Neural cell (in vitro differentiated cells): ENCODE measurements at regions not wholly inside any gene's neighbourhood (a gene's known extent, or its start where the extent isn't known, plus 50 kb on each side); places are given as distances from the start of the nearest gene placed in this dataset.

ENCODE experiments used
- H2AFZ ChIP-seq: fragments of 200-600, 300-800 bp; sonication (generic), shearing (Covaris generic); 2 replicates; pipeline ENCODE4 v1.6.0; 2014; ENCODE audit warnings: low read depth, mild to moderate bottlenecking, antibody characterized with exemption, low read length, moderate library complexity
- H3F3A ChIP-seq: fragments of 200-600 bp; shearing (Covaris generic); 2 replicates; pipeline ENCODE4 v1.6.1; 2016; ENCODE audit warnings: mild to moderate bottlenecking, moderate library complexity, mixed read lengths, antibody characterized with exemption, low read length; ENCODE audit not compliant: insufficient read depth, poor library complexity, severe bottlenecking
- H3K27ac ChIP-seq: fragments of 200-600, 300-800 bp; sonication (generic), shearing (Covaris generic); 2 replicates; pipeline ENCODE4 v1.5.1; 2014; ENCODE audit warnings: mild to moderate bottlenecking, low read length, moderate library complexity
- H3K27me3 ChIP-seq: fragments of 300-800, 200-600 bp; sonication (generic), shearing (Covaris generic); 2 replicates; pipeline ENCODE4 v1.6.0; 2014; ENCODE audit warnings: mild to moderate bottlenecking, low read depth, low read length, moderate library complexity; ENCODE audit not compliant: insufficient read depth
- H3K36me3 ChIP-seq: fragments of 300-800, 200-600 bp; sonication (generic), shearing (Covaris generic); 2 replicates; pipeline ENCODE4 v1.5.1; 2014; ENCODE audit warnings: mild to moderate bottlenecking, antibody characterized with exemption, low read length, moderate library complexity; ENCODE audit not compliant: insufficient read depth
- H3K4me2 ChIP-seq: fragments of 300-800, 200-600 bp; sonication (generic), shearing (Covaris generic); 2 replicates; pipeline ENCODE4 v1.6.0; 2014; ENCODE audit warnings: mild to moderate bottlenecking, low read length
- H3K4me3 ChIP-seq: fragments of 300-800, 200-600 bp; sonication (generic), shearing (Covaris generic); 2 replicates; pipeline ENCODE4 v1.5.1; 2014; ENCODE audit warnings: mild to moderate bottlenecking, low read length, moderate library complexity
- H3K79me2 ChIP-seq: fragments of 200-600 bp; shearing (Covaris generic); replicated peaks from 2 replicates; pipeline ENCODE4 v1.6.0; 2014; ENCODE audit warnings: mild to moderate bottlenecking, low read length, moderate library complexity; ENCODE audit not compliant: insufficient read depth
- H3K9ac ChIP-seq: fragments of 300-800, 200-600 bp; sonication (generic), shearing (Covaris generic); 2 replicates; pipeline ENCODE4 v1.6.1; 2016; ENCODE audit warnings: mild to moderate bottlenecking, low read length, mixed read lengths
- H3K9me2 ChIP-seq: fragments of 200-600 bp; shearing (Covaris generic); 2 replicates; pipeline ENCODE4 v1.6.1; 2016; ENCODE audit warnings: mild to moderate bottlenecking, low read length, mixed read lengths; ENCODE audit not compliant: insufficient read depth
- H3K9me3 ChIP-seq: fragments of 200-600, 300-800 bp; sonication (generic), shearing (Covaris generic); 2 replicates; pipeline ENCODE4 v1.6.1; 2016; ENCODE audit warnings: mild to moderate bottlenecking, mixed run types, low read length, moderate library complexity, mixed read lengths
- H4K20me1 ChIP-seq: fragments of 200-600 bp; shearing (Covaris generic); 2 replicates; pipeline ENCODE4 v1.6.1; 2016; ENCODE audit warnings: mild to moderate bottlenecking, mixed run types; ENCODE audit not compliant: insufficient read depth
- EP300 ChIP-seq: fragments of 450-650 bp; conservative IDR thresholded peaks from 2 replicates; pipeline ENCODE4 v1.6.1; 2014; ENCODE audit warnings: antibody characterized with exemption, mild to moderate bottlenecking, moderate library complexity; ENCODE audit not compliant: poor library complexity, severe bottlenecking
- EZH2 ChIP-seq: fragments of 200-600, 300-800 bp; shearing (Covaris generic), sonication (generic); IDR thresholded peaks from 2 replicates; pipeline ENCODE4 v1.6.1; 2014; ENCODE audit warnings: antibody characterized with exemption, low read length, borderline replicate concordance, mild to moderate bottlenecking; ENCODE audit not compliant: insufficient read depth, poor library complexity, severe bottlenecking
- MXI1 ChIP-seq: fragments of 450-650 bp; conservative IDR thresholded peaks from 2 replicates; pipeline ENCODE4 v1.6.1; 2014; ENCODE audit warnings: antibody characterized with exemption, mild to moderate bottlenecking; ENCODE audit not compliant: poor library complexity, severe bottlenecking
- POLR2AphosphoS5 ChIP-seq: IDR thresholded peaks from 2 replicates; pipeline ENCODE4 v1.6.1; 2012
- RAD21 ChIP-seq: fragments of 450-650 bp; conservative IDR thresholded peaks from 2 replicates; pipeline ENCODE4 v1.6.1; 2014; ENCODE audit warnings: antibody characterized with exemption, mild to moderate bottlenecking, moderate library complexity
- REST ChIP-seq: IDR thresholded peaks from 2 replicates; pipeline ENCODE4 v1.6.1; 2012; ENCODE audit warnings: borderline replicate concordance
- SMC3 ChIP-seq: fragments of 450-650 bp; conservative IDR thresholded peaks from 2 replicates; pipeline ENCODE4 v1.6.1; 2014; ENCODE audit warnings: antibody characterized with exemption, mild to moderate bottlenecking, moderate library complexity; ENCODE audit not compliant: poor library complexity
- TAF1 ChIP-seq: IDR thresholded peaks from 2 replicates; pipeline ENCODE4 v1.6.1; 2012; ENCODE audit warnings: low read depth
- TF ChIP-seq, protein P1 (sequence below): fragments of 450-650 bp; IDR thresholded peaks from 2 replicates; pipeline ENCODE4 v1.5.1; 2014; ENCODE audit warnings: antibody characterized with exemption, mild to moderate bottlenecking, moderate library complexity; ENCODE audit not compliant: poor library complexity, severe bottlenecking

GRCh38 chr3:163914567-163914966 is 1163.7 kb downstream of the SI start:
- Histone ChIP-seq H3K27me3 (no peaks in the 10 kb centered on the region), H3K27ac (no peak overlapping the region), H3K36me3 (no peaks in the 10 kb centered on the region), H3K9ac (no peak overlapping the region), H2AFZ (no peak overlapping the region), H3K4me3 (no peak overlapping the region), H3K79me2 (no peaks in the 10 kb centered on the region), H3K9me2 (no peaks in the 10 kb centered on the region), H3F3A (no peaks in the 10 kb centered on the region), H3K4me2 (no peak overlapping the region), H4K20me1 (no peaks in the 10 kb centered on the region), H3K9me3 (no peaks in the 10 kb centered on the region)
- TF ChIP-seq SMC3, result no peak
- TF ChIP-seq TAF1, result no peak

GRCh38 chr3:163891771-163892170 is 1186.5 kb downstream of the SI start:
- H3K9me2 ChIP-seq, result no peaks in the 10 kb centered on the region
- H2AFZ ChIP-seq, result no peak overlapping the region
- no peaks in the 10 kb centered on the region for H3K27me3 ChIP-seq
- no peaks in the 10 kb centered on the region for H4K20me1 ChIP-seq
- no peak overlapping the region for H3K9ac ChIP-seq
- H3K4me3 ChIP-seq, result no peak overlapping the region
- no peak overlapping the region for H3K27ac ChIP-seq
- no peaks in the 10 kb centered on the region for H3F3A ChIP-seq
- no peak for TF ChIP-seq SMC3
- TF ChIP-seq POLR2AphosphoS5, result no peak
- TF ChIP-seq, protein P1, sequence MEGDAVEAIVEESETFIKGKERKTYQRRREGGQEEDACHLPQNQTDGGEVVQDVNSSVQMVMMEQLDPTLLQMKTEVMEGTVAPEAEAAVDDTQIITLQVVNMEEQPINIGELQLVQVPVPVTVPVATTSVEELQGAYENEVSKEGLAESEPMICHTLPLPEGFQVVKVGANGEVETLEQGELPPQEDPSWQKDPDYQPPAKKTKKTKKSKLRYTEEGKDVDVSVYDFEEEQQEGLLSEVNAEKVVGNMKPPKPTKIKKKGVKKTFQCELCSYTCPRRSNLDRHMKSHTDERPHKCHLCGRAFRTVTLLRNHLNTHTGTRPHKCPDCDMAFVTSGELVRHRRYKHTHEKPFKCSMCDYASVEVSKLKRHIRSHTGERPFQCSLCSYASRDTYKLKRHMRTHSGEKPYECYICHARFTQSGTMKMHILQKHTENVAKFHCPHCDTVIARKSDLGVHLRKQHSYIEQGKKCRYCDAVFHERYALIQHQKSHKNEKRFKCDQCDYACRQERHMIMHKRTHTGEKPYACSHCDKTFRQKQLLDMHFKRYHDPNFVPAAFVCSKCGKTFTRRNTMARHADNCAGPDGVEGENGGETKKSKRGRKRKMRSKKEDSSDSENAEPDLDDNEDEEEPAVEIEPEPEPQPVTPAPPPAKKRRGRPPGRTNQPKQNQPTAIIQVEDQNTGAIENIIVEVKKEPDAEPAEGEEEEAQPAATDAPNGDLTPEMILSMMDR, result no peak
- TF ChIP-seq REST, result no peak
- no peak for TF ChIP-seq EP300
- TF ChIP-seq MXI1, result no peak
- no peak for TF ChIP-seq TAF1
- TF ChIP-seq RAD21, result no peak
- TF ChIP-seq EZH2, result no peak
- H3K9me3 ChIP-seq, result no peaks in the 10 kb centered on the region
- no peak overlapping the region for H3K4me2 ChIP-seq
- no peaks in the 10 kb centered on the region for H3K79me2 ChIP-seq
- H3K36me3 ChIP-seq, result no peaks in the 10 kb centered on the region

DNA sequence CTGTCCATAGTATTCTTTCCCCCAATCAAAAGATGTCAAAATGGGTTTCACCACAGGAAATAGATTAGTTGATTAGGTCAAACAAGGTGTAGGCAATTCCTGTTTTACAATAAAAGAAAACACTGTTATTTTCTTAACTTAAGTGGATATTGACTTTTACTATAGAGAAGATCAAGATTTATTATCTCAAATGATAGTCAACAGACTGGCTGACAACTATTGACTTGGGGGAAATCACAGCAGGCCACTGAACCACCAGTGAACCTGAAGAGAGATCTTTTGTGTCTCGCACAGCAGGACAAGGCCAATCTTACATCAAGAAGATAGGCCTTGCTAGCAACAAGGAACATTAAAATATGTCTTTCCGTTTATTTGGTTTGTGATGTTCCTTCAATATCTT is 1187.6 kb downstream of the SI start:
- TF ChIP-seq POLR2AphosphoS5 (peak; percentile 81), EP300 (peak; percentile 63), RAD21 (no peak), REST (peak; percentile 18)
- TF ChIP-seq, protein P1, result no peak
- H3K4me2 ChIP-seq, result no peak overlapping the region

More for the DNA sequence above, 1187.6 kb downstream of the SI start:
- no peak overlapping the region for H3K4me3 ChIP-seq
- no peaks in the 10 kb centered on the region for H3K9me3 ChIP-seq
- H3F3A ChIP-seq, result no peaks in the 10 kb centered on the region
- no peak overlapping the region for H2AFZ ChIP-seq
- H3K36me3 ChIP-seq, result no peaks in the 10 kb centered on the region
- no peak overlapping the region for H3K27ac ChIP-seq
- H3K9ac ChIP-seq, result no peak overlapping the region
- H4K20me1 ChIP-seq, result no peaks in the 10 kb centered on the region
- no peaks in the 10 kb centered on the region for H3K27me3 ChIP-seq
- no peaks in the 10 kb centered on the region for H3K79me2 ChIP-seq
- H3K9me2 ChIP-seq, result no peaks in the 10 kb centered on the region
